ENCODE measurements at regions not wholly inside any gene's neighbourhood (a gene's known extent, or its start where the extent isn't known, plus 50 kb on each side); places are given as distances from the start of the nearest gene placed in this dataset.

DNA sequence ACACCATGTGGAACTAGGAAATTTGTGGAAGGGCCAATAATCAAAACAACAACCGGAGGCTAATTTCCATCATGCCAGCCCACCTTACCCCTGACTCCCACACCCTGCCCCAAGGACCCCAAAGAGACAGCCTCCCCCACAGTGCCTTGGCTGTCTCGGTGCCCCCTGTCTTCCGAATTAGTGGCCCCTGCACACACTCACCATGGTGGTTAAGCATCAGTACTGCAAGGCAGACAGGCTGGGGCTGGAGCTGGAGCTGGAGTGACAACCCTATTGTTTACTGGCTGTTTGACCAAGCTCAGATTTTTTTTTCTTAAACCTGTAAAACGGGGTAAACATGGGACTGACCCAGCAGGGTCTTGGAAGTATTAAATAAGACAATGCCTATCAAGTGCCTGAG, 238.0 kb downstream of the TFAP2C start:
- no peak for TF ChIP-seq RELA (IDR thresholded peaks at IDR 0.05; ENCODE audit: borderline replicate concordance, partially characterized antibody)
- TF ChIP-seq, protein P1, sequence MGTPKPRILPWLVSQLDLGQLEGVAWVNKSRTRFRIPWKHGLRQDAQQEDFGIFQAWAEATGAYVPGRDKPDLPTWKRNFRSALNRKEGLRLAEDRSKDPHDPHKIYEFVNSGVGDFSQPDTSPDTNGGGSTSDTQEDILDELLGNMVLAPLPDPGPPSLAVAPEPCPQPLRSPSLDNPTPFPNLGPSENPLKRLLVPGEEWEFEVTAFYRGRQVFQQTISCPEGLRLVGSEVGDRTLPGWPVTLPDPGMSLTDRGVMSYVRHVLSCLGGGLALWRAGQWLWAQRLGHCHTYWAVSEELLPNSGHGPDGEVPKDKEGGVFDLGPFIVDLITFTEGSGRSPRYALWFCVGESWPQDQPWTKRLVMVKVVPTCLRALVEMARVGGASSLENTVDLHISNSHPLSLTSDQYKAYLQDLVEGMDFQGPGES (IDR thresholded peaks at IDR 0.05), result no peak
- TF ChIP-seq, protein P2, sequence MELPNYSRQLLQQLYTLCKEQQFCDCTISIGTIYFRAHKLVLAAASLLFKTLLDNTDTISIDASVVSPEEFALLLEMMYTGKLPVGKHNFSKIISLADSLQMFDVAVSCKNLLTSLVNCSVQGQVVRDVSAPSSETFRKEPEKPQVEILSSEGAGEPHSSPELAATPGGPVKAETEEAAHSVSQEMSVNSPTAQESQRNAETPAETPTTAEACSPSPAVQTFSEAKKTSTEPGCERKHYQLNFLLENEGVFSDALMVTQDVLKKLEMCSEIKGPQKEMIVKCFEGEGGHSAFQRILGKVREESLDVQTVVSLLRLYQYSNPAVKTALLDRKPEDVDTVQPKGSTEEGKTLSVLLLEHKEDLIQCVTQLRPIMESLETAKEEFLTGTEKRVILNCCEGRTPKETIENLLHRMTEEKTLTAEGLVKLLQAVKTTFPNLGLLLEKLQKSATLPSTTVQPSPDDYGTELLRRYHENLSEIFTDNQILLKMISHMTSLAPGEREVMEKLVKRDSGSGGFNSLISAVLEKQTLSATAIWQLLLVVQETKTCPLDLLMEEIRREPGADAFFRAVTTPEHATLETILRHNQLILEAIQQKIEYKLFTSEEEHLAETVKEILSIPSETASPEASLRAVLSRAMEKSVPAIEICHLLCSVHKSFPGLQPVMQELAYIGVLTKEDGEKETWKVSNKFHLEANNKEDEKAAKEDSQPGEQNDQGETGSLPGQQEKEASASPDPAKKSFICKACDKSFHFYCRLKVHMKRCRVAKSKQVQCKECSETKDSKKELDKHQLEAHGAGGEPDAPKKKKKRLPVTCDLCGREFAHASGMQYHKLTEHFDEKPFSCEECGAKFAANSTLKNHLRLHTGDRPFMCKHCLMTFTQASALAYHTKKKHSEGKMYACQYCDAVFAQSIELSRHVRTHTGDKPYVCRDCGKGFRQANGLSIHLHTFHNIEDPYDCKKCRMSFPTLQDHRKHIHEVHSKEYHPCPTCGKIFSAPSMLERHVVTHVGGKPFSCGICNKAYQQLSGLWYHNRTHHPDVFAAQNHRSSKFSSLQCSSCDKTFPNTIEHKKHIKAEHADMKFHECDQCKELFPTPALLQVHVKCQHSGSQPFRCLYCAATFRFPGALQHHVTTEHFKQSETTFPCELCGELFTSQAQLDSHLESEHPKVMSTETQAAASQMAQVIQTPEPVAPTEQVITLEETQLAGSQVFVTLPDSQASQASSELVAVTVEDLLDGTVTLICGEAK (IDR thresholded peaks at IDR 0.05; ENCODE audit: borderline replicate concordance), result no peak
- no peak for TF ChIP-seq ETV6 (conservative IDR thresholded peaks at IDR 0.05 in 1 of 2, IDR thresholded peaks at IDR 0.05 in 1 of 2; ENCODE audit: borderline replicate concordance in 1 of 2, low read depth in 1 of 2)
- no peak for TF ChIP-seq FOXK2 (IDR thresholded peaks at IDR 0.05)
- no peak for TF ChIP-seq POLR2AphosphoS5 (IDR thresholded peaks at IDR 0.05; ENCODE audit: low read length)
